ENCODE measurements at regions not wholly inside any gene's neighbourhood (a gene's known extent, or its start where the extent isn't known, plus 50 kb on each side); places are given as distances from the start of the nearest gene placed in this dataset.
"Not testable (repeated sequence)": the region's sequence is repeated elsewhere in the genome, so short reads cannot be mapped to it uniquely, and the experiment has no call there.

DNA sequence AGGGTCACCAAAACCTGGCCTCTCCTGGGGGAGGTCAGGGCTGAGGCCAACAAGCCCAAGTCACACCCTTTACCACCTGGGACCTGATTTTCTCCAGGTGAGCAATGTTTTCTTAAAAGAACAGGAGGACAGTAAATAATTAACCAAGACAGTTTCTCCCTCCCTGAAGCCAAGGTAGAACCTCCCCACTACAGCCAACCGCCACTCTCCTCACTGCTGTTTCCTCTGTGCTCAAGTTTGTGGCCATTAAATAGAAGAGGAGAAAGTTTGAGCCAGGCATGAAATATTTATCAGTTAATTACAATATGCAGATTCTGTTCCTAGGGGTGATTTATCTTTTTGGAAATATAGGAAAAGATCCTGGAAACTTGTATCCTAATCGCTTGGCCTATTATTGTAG, 150.6 kb upstream of the ANKRD20A1 start:
- H3K4me3 ChIP-seq (ENCODE audit: low read length) = not testable (repeated sequence)

GRCh38 chr9:67711429-67711828, 147.3 kb upstream of the ANKRD20A1 start:
- H3K4me3 ChIP-seq (ENCODE audit: low read length); DNase-seq (ENCODE audit: low read depth, low spot score): not testable (repeated sequence)

More for the DNA sequence above, 150.6 kb upstream of the ANKRD20A1 start:
- DNase-seq (ENCODE audit: low read depth, low spot score) = not testable (repeated sequence)

- not testable (repeated sequence) for H3K4me3 ChIP-seq (ENCODE audit: low read length); DNase-seq (ENCODE audit: low read depth, low spot score)
Measured at GRCh38 chr9:67711931-67712330, 146.8 kb upstream of the ANKRD20A1 start.

- H3K4me3 ChIP-seq (ENCODE audit: low read length); DNase-seq (ENCODE audit: low read depth, low spot score): not testable (repeated sequence)
Measured at GRCh38 chr9:67712956-67713355, 145.8 kb upstream of the ANKRD20A1 start.

DNA sequence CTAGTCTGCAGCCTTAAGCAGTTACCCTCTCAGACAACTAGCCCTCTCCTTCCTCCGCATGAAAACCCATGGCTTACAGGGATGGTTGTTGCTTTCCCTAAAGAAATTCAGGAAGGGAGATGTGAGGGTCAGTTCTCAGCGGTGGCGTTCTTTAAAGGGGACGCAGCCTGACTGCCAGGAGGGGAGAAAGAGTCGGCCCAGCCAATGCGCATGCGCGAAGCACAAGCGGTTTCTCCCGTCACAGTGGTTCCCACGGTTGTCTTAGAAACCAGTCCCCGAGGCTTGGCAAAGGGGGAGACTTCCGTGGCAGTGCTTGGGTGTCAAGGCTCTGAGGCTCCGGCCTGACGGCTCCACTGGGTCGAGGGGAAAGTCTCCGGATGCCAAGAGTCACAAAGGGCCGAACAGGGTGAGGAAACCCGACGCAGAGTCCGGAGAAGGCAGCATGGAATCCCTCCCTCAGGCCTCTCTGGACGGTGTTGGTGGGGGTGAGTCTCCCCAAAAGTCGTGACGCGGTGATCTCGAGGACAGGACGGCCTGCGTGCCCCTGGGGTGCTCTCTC, 140.8 kb upstream of the ANKRD20A1 start:
- H3K4me3 ChIP-seq (ENCODE audit: low read length); DNase-seq (ENCODE audit: low read depth, low spot score): not testable (repeated sequence)

DNA sequence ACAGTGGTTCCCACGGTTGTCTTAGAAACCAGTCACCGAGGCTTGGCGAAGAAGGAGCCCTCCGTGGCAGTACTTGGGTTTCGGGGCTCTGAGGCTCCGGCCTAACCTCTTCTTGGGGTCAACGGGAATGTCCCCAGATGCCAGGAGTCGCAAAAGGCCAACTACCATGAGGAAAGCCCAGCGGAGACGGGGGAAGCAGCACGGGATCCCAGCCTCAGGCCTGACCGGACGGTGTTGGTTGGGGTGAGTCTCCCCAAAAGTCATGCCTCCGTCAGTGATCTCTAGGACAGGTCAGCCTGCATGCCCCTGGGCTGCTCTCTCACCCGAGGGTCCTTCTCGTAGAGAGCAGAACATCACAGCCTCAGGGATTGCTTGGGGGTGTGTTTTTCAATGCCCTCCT, 138.2 kb upstream of the ANKRD20A1 start:
- H3K4me3 ChIP-seq (ENCODE audit: low read length); DNase-seq (ENCODE audit: low read depth, low spot score): not testable (repeated sequence)

- DNase-seq (ENCODE audit: low read depth, low spot score); H3K4me3 ChIP-seq (ENCODE audit: low read length): not testable (repeated sequence)
Measured at GRCh38 chr9:67722460-67723090, 136.2 kb upstream of the ANKRD20A1 start.

- peak overlapping the region; percentile 46 for H3K4me3 ChIP-seq (ENCODE audit: low read length)
- not testable (repeated sequence) for DNase-seq (ENCODE audit: low read depth, low spot score)
Measured at GRCh38 chr9:67723185-67723584, 135.5 kb upstream of the ANKRD20A1 start.

DNA sequence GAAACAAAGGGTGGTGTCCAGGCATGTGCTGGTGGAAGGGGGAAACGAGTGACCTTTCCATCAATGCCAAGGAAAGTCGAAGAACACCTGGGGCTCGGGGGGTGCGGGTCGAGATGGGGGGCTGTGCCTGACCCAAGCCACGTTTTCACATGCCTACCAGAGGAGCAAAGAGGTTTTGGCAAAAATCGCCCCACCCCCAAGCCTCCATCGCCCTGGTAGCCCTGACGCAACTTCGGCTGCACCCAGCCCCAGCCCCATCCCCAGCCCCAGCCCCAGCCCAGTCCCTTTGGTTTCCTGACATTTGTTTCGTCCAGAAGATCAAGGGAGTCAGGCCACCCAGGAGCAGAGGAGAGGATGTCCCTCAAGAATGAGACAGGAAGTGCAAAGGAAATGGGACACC, 133.8 kb upstream of the ANKRD20A1 start:
- H3K4me3 ChIP-seq (ENCODE audit: low read length) = not testable (repeated sequence)

DNA sequence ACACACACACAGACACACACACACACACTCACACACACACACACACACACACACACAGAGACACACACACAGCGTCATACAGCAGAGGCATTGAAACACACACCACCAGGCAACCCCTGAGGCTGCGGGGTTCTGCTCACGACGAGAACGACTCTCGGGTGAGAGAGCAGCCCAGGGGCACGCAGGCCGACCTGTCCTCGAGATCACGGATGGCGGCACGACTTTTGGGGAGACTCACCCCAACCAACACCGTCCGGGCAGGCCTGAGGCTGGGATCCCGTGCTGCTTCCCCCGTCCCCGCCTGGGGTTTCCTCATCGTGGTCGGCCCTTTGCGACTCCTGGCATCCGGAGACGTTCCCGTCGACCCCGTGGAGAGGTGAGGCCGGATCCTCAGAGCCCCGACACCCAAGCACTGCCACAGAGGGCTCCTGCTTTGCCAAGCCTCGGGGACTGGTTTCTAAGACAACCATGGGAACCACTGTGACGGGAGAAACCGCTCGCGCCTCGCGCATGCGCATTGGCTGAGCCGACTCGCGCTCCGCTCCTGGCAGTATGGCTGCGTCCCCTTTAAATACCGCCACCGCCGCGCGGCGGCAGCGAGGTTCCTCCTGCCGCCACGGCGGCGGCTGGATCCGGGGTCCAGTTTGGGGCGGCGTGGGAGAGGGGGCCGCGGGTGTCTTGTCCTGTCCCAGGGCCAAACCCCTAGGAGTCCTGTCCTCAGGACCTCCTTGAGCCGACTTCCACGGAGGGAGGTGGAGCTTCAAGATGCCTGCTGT, 132.3 kb upstream of the ANKRD20A1 start:
- peak overlapping the region; percentile 40 for H3K4me3 ChIP-seq (ENCODE audit: low read length)

More for the DNA sequence above, 133.8 kb upstream of the ANKRD20A1 start:
- not testable (repeated sequence) for DNase-seq (ENCODE audit: low read depth, low spot score)

DNA sequence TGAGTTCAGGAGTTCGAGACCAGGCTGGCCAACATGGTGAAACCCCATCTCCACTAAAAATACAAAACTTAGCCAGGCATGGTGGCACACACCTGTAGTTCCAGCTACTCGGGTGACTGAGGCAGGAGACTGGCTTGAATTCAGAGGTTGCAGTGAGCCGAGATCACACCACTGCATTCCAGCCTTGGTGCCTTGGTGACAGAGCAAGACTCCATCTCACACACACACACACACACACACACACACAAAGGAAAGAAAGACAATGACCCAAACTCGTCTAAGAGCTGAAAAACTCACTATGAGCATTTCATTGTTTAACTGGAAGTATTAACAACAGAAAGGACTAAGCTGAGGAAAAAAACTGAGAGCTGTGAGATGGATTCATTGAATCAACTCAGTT, 95.6 kb upstream of the ANKRD20A1 start:
- H3K4me3 ChIP-seq (ENCODE audit: low read length); DNase-seq (ENCODE audit: low read depth, low spot score): not testable (repeated sequence)

More for the DNA sequence above, 132.3 kb upstream of the ANKRD20A1 start:
- not testable (repeated sequence) for DNase-seq (ENCODE audit: low read depth, low spot score)

DNA sequence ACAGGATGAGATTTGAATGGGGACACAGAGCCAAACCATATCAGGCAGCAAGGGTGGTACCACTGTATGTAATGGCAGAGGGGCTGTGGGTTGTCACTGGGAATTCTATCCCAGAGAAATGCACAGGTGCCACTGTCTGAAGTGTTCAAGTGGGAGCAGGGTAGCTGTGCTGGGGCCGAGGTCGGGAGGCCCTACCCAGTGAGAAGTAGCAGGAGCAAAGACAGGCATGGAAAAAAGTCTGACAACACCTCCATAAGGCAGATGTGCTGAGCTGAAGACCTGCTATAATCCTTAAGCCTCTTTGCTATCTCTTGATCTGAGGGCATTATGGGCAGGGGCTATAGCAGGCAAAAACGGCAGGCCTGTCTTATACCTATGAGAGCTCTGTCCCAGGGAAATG, 86.9 kb upstream of the ANKRD20A1 start:
- not testable (repeated sequence) for H3K4me3 ChIP-seq (ENCODE audit: low read length); DNase-seq (ENCODE audit: low read depth, low spot score)

- DNase-seq (ENCODE audit: low read depth, low spot score); H3K4me3 ChIP-seq (ENCODE audit: low read length): not testable (repeated sequence)
Measured at GRCh38 chr9:67800170-67800569, 58.6 kb upstream of the ANKRD20A1 start.
